GM23338 (cell line): ENCODE measurements at regions not wholly inside any gene's neighbourhood (a gene's known extent, or its start where the extent isn't known, plus 50 kb on each side); places are given as distances from the start of the nearest gene placed in this dataset.

Experiments used
- ATAC-seq: fragments of 200-7000 bp; cut with Tn5 transposase; 3 replicates; pipeline ENCODE4 v1.9.1; 2020
- DNase-seq: peaks from one replicate; pipeline ENCODE4 v3.0.0-alpha.2; 2015; ENCODE audit warnings: low spot score
- H2AFZ ChIP-seq: fragments of 200-600 bp; sonication (generic); 2 replicates; pipeline ENCODE4 v1.8.0; 2016; ENCODE audit warnings: antibody characterized with exemption, mild to moderate bottlenecking, moderate library complexity
- H3F3A ChIP-seq: fragments of 200-600 bp; sonication (generic); replicated peaks from 2 replicates; pipeline ENCODE4 v1.8.0; 2017; ENCODE audit warnings: antibody characterized with exemption, mixed run types, low read depth
- H3K27ac ChIP-seq: fragments of 200-600 bp; sonication (generic); 2 replicates; pipeline ENCODE4 v1.6.1; 2016; ENCODE audit warnings: low read depth
- H3K27me3 ChIP-seq: fragments of 200-600 bp; sonication (generic); 2 replicates; pipeline ENCODE4 v1.8.0; 2016; ENCODE audit warnings: mild to moderate bottlenecking, mixed run types, moderate library complexity; ENCODE audit not compliant: insufficient read depth
- H3K36me3 ChIP-seq: fragments of 200-600 bp; sonication (generic); 2 replicates; pipeline ENCODE4 v1.8.0; 2016; ENCODE audit warnings: mild to moderate bottlenecking; ENCODE audit not compliant: insufficient read depth
- H3K4me1 ChIP-seq: fragments of 200-600 bp; sonication (generic); 2 replicates; pipeline ENCODE4 v1.8.0; 2016; ENCODE audit warnings: mild to moderate bottlenecking, moderate library complexity; ENCODE audit not compliant: insufficient read depth
- H3K4me2 ChIP-seq: fragments of 200-600 bp; sonication (generic); 2 replicates; pipeline ENCODE4 v1.7.1; 2017; ENCODE audit warnings: mixed run types
- H3K4me3 ChIP-seq: fragments of 200-600 bp; sonication (generic); 2 replicates; pipeline ENCODE4 v1.6.1; 2016; ENCODE audit warnings: mixed run types
- H3K79me2 ChIP-seq: fragments of 200-600 bp; sonication (generic); replicated peaks from 2 replicates; pipeline ENCODE4 v1.8.0; 2017; ENCODE audit warnings: mild to moderate bottlenecking; ENCODE audit not compliant: insufficient read depth
- H3K9me2 ChIP-seq: fragments of 200-600 bp; sonication (generic); 2 replicates; pipeline ENCODE4 v1.8.0; 2017; ENCODE audit not compliant: insufficient read depth
- H4K20me1 ChIP-seq: fragments of 200-600 bp; sonication (generic); replicated peaks from 2 replicates; pipeline ENCODE4 v1.8.0; 2017; ENCODE audit warnings: mild to moderate bottlenecking; ENCODE audit not compliant: insufficient read depth
- H3K27ac Mint-ChIP-seq: 2 replicates; pipeline ENCODE4 v1.8.0; 2020; ENCODE audit warnings: inconsistent platforms, mild to moderate bottlenecking, moderate library complexity, mixed read lengths
- H3K27me3 Mint-ChIP-seq: 3 replicates; pipeline ENCODE4 v1.8.0; 2022; ENCODE audit warnings: low read depth, mild to moderate bottlenecking, moderate library complexity, mixed read lengths, inconsistent platforms; ENCODE audit not compliant: insufficient read depth, poor library complexity
- H3K36me3 Mint-ChIP-seq: 3 replicates; pipeline ENCODE4 v1.8.0; 2021; ENCODE audit warnings: low read depth, mild to moderate bottlenecking, inconsistent platforms, moderate library complexity, mixed read lengths
- H3K4me1 Mint-ChIP-seq: 3 replicates; pipeline ENCODE4 v1.8.0; 2020; ENCODE audit warnings: mild to moderate bottlenecking, inconsistent platforms, mixed read lengths
- H3K4me3 Mint-ChIP-seq: 3 replicates; pipeline ENCODE4 v1.8.0; 2021; ENCODE audit warnings: moderate library complexity, mild to moderate bottlenecking, inconsistent platforms, mixed read lengths
- H3K9me3 Mint-ChIP-seq: 3 replicates; pipeline ENCODE4 v1.8.0; 2020; ENCODE audit warnings: moderate library complexity, mild to moderate bottlenecking, inconsistent platforms, mixed read lengths
- CREB1 ChIP-seq: fragments of 250-450 bp; sonication (Bioruptor Pico); IDR thresholded peaks from 2 replicates; pipeline ENCODE4 v1.5.0; 2020; ENCODE audit warnings: low read depth, mild to moderate bottlenecking, moderate library complexity
- CTCF ChIP-seq, 2 experiments: fragments of 200-600 bp in 1 of 2; sonication (generic) in 1 of 2; conservative IDR thresholded peaks; 2 replicates each; pipeline versions ENCODE4 v1.5.1 to v1.6.1; 2016 to 2017; ENCODE audit warnings: antibody characterized with exemption in 2 of 2, low read depth in 2 of 2, mild to moderate bottlenecking in 2 of 2, moderate library complexity in 1 of 2
- ETS1 ChIP-seq: IDR thresholded peaks from 2 replicates; pipeline ENCODE4 v1.6.1; 2016; ENCODE audit warnings: antibody characterized with exemption
- EZH2 ChIP-seq: fragments of 200-600 bp; sonication (generic); IDR thresholded peaks from one replicate; pipeline ENCODE4 v1.8.0; 2017; ENCODE audit warnings: antibody characterized with exemption, mild to moderate bottlenecking, low read depth; ENCODE audit not compliant: unreplicated experiment
- EZH2phosphoT487 ChIP-seq: fragments of 200-600 bp; sonication (generic); IDR thresholded peaks from one replicate; pipeline ENCODE4 v1.8.1; 2018; ENCODE audit warnings: antibody characterized with exemption; ENCODE audit not compliant: unreplicated experiment
- JUNB ChIP-seq: IDR thresholded peaks from one replicate; pipeline ENCODE4 v1.6.1; 2016; ENCODE audit warnings: antibody characterized with exemption; ENCODE audit not compliant: unreplicated experiment
- NANOG ChIP-seq: IDR thresholded peaks from 2 replicates; pipeline ENCODE4 v1.6.1; 2016; ENCODE audit warnings: antibody characterized with exemption, borderline replicate concordance
- POLR2AphosphoS5 ChIP-seq: IDR thresholded peaks from 2 replicates; pipeline ENCODE4 v1.6.1; 2016; ENCODE audit warnings: antibody characterized with exemption, low read depth
- REST ChIP-seq: IDR thresholded peaks from one replicate; pipeline ENCODE4 v1.6.1; 2018; ENCODE audit warnings: antibody characterized with exemption; ENCODE audit not compliant: unreplicated experiment
- STAT1 ChIP-seq: IDR thresholded peaks from one replicate; pipeline ENCODE4 v1.6.1; 2016; ENCODE audit warnings: antibody characterized with exemption; ENCODE audit not compliant: unreplicated experiment
- ZNF114 ChIP-seq: fragments of 250-450 bp; sonication (Bioruptor Pico); IDR thresholded peaks from 2 replicates; pipeline ENCODE4 v1.5.0; 2020; ENCODE audit warnings: mild to moderate bottlenecking, moderate library complexity
- ZNF331 ChIP-seq: fragments of 250-450 bp; sonication (Bioruptor Pico); IDR thresholded peaks from 2 replicates; pipeline ENCODE4 v1.5.0; 2020; ENCODE audit warnings: low read depth, mild to moderate bottlenecking, moderate library complexity
- ZNF462 ChIP-seq: fragments of 250-450 bp; sonication (Bioruptor Pico); IDR thresholded peaks from 2 replicates; pipeline ENCODE4 v1.5.0; 2020; ENCODE audit warnings: mild to moderate bottlenecking, moderate library complexity

GRCh38 chr13:53507741-53508140 lies 479.1 kb downstream of the OLFM4 start (continued):
- TF ChIP-seq CTCF (conservative IDR thresholded peaks at IDR 0.05; ENCODE audit: low read depth in 2 of 2) (no peak), REST (no peak), EZH2 (no peak), JUNB (no peak), ZNF331 (CRISPR knock-in tag) (no peak), ZNF114 (no peak), STAT1 (no peak), ETS1 (no peak), POLR2AphosphoS5 (no peak), CREB1 (CRISPR knock-in tag) (no peak), NANOG (no peak), EZH2phosphoT487 (no peak)

GRCh38 chr13:53512635-53513034 lies 484.0 kb downstream of the OLFM4 start:
- Histone ChIP-seq H3K27ac (no peak overlapping the region), H2AFZ (peak overlapping the region; percentile 61; the same call in 1 of the 2 replicates), H3K79me2 (no peaks in the 10 kb centered on the region), H3K36me3 (no peaks in the 10 kb centered on the region), H4K20me1 (no peaks in the 10 kb centered on the region), H3K4me2 (peak overlapping the region; percentile 61; the same call in 1 of the 2 replicates), H3K4me1 (peaks cover 33% of the 10 kb centered on the region), H3K4me3 (no peak overlapping the region), H3K27me3 (no peaks in the 10 kb centered on the region), H3K9me2 (no peaks in the 10 kb centered on the region), H3F3A (no peaks in the 10 kb centered on the region)
- H3K27ac Mint-ChIP-seq, result peak overlapping the region; percentile 25
- no peak overlapping the region for H3K4me3 Mint-ChIP-seq
- ATAC-seq, result no peak; the same call in 2 of the 3 replicates
- no peak for TF ChIP-seq NANOG
- TF ChIP-seq EZH2phosphoT487, result no peak
- no peak for TF ChIP-seq ZNF462 (CRISPR knock-in tag)
- H3K36me3 Mint-ChIP-seq, result no peaks in the 10 kb centered on the region
- peaks cover 4% of the 10 kb centered on the region for H3K27me3 Mint-ChIP-seq
- H3K9me3 Mint-ChIP-seq, result no peaks in the 10 kb centered on the region
- H3K4me1 Mint-ChIP-seq, result peaks cover 30% of the 10 kb centered on the region
- DNase-seq, result no peak
